Endothelial cell (in vitro differentiated cells): ENCODE measurements at regions not wholly inside any gene's neighbourhood (a gene's known extent, or its start where the extent isn't known, plus 50 kb on each side); places are given as distances from the start of the nearest gene placed in this dataset.

Source experiments
- DNase-seq: peaks from one replicate; pipeline ENCODE4 v3.0.0; 2021; ENCODE audit warnings: low spot score
- H3K27ac Mint-ChIP-seq: one replicate; pipeline ENCODE4 v1.8.0; 2021; ENCODE audit warnings: mixed read lengths, inconsistent platforms; ENCODE audit not compliant: unreplicated experiment
- H3K27me3 Mint-ChIP-seq: one replicate; pipeline ENCODE4 v1.8.0; 2021; ENCODE audit warnings: mild to moderate bottlenecking, moderate library complexity, mixed read lengths, inconsistent platforms; ENCODE audit not compliant: unreplicated experiment
- H3K36me3 Mint-ChIP-seq: one replicate; pipeline ENCODE4 v1.8.0; 2021; ENCODE audit warnings: mild to moderate bottlenecking, low read depth, mixed read lengths, inconsistent platforms; ENCODE audit not compliant: unreplicated experiment
- H3K4me1 Mint-ChIP-seq: one replicate; pipeline ENCODE4 v1.8.0; 2021; ENCODE audit warnings: mild to moderate bottlenecking, mixed read lengths, inconsistent platforms; ENCODE audit not compliant: unreplicated experiment
- H3K4me3 Mint-ChIP-seq: one replicate; pipeline ENCODE4 v1.8.0; 2021; ENCODE audit warnings: mild to moderate bottlenecking, mixed read lengths, inconsistent platforms; ENCODE audit not compliant: unreplicated experiment
- H3K9me3 Mint-ChIP-seq: one replicate; pipeline ENCODE4 v1.8.0; 2021; ENCODE audit warnings: mixed read lengths, inconsistent platforms; ENCODE audit not compliant: unreplicated experiment
- CTCF ChIP-seq: fragments of 200-600 bp; sonication (generic); IDR thresholded peaks from one replicate; pipeline ENCODE4 v1.5.0; 2021; ENCODE audit warnings: antibody characterized with exemption; ENCODE audit not compliant: unreplicated experiment

GRCh38 chr12:91677556-91677955, 468.1 kb downstream of the BTG1 start:
- Mint-ChIP-seq H3K36me3 (no peaks in the 10 kb centered on the region), H3K9me3 (no peaks in the 10 kb centered on the region), H3K27ac (no peak overlapping the region), H3K27me3 (no peaks in the 10 kb centered on the region), H3K4me3 (no peak overlapping the region), H3K4me1 (no peaks in the 10 kb centered on the region)
- TF ChIP-seq CTCF = no peak
- no peak for DNase-seq

- Mint-ChIP-seq H3K27ac (no peak overlapping the region), H3K4me3 (no peak overlapping the region), H3K36me3 (no peaks in the 10 kb centered on the region), H3K4me1 (no peaks in the 10 kb centered on the region), H3K9me3 (no peaks in the 10 kb centered on the region), H3K27me3 (no peaks in the 10 kb centered on the region)
- DNase-seq = no peak
- no peak for TF ChIP-seq CTCF
Measured at GRCh38 chr12:91675401-91675800, 470.2 kb downstream of the BTG1 start.

GRCh38 chr12:91672130-91672529, 473.5 kb downstream of the BTG1 start:
- TF ChIP-seq CTCF = no peak
- no peak overlapping the region for H3K4me3 Mint-ChIP-seq
- no peaks in the 10 kb centered on the region for H3K4me1 Mint-ChIP-seq
- no peaks in the 10 kb centered on the region for H3K36me3 Mint-ChIP-seq
- H3K27me3 Mint-ChIP-seq = no peaks in the 10 kb centered on the region
- H3K27ac Mint-ChIP-seq = no peak overlapping the region
- no peaks in the 10 kb centered on the region for H3K9me3 Mint-ChIP-seq
- no peak for DNase-seq

GRCh38 chr12:91667694-91668093, 478.0 kb downstream of the BTG1 start:
- DNase-seq = no peak
- TF ChIP-seq CTCF = no peak
- no peaks in the 10 kb centered on the region for H3K4me1 Mint-ChIP-seq
- H3K4me3 Mint-ChIP-seq = no peak overlapping the region
- no peaks in the 10 kb centered on the region for H3K9me3 Mint-ChIP-seq
- H3K36me3 Mint-ChIP-seq = no peaks in the 10 kb centered on the region
- no peak overlapping the region for H3K27ac Mint-ChIP-seq
- H3K27me3 Mint-ChIP-seq = no peaks in the 10 kb centered on the region

GRCh38 chr12:91663744-91664143, 481.1 kb upstream of the DCN start:
- Mint-ChIP-seq H3K9me3 (no peaks in the 10 kb centered on the region), H3K4me1 (peaks cover 3% of the 10 kb centered on the region), H3K27ac (no peak overlapping the region), H3K36me3 (no peaks in the 10 kb centered on the region), H3K4me3 (no peak overlapping the region), H3K27me3 (no peaks in the 10 kb centered on the region)
- DNase-seq = no peak
- no peak for TF ChIP-seq CTCF
